ENCODE measurements at regions not wholly inside any gene's neighbourhood (a gene's known extent, or its start where the extent isn't known, plus 50 kb on each side); places are given as distances from the start of the nearest gene placed in this dataset.

- 62% methylated on average over 4 of the region's 4 CpGs for WGBS
- TF ChIP-seq, protein P1, sequence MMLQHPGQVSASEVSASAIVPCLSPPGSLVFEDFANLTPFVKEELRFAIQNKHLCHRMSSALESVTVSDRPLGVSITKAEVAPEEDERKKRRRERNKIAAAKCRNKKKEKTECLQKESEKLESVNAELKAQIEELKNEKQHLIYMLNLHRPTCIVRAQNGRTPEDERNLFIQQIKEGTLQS (IDR thresholded peaks at IDR 0.05): no peak
- TF ChIP-seq TAF1 (conservative IDR thresholded peaks at IDR 0.05) (no peak), RXRA (IDR thresholded peaks at IDR 0.05) (no peak), YY1 (IDR thresholded peaks at IDR 0.05) (no peak), JUND (IDR thresholded peaks at IDR 0.05) (no peak), RAD21 (IDR thresholded peaks at IDR 0.05) (no peak), HNF4A (conservative IDR thresholded peaks at IDR 0.05) (no peak), SP1 (IDR thresholded peaks at IDR 0.05) (no peak), GABPA (IDR thresholded peaks at IDR 0.05 in 1 of 2, conservative IDR thresholded peaks at IDR 0.05 in 1 of 2) (no peak), FOXA1 (IDR thresholded peaks at IDR 0.05) (no peak)
- H3K9me3 ChIP-seq (ENCODE audit: control insufficient read depth in 4 of 4, low read length in 3 of 4): no peaks in the 10 kb centered on the region
- H3K4me3 ChIP-seq (ENCODE audit: low read depth in 1 of 3, low read length in 3 of 3): no peak overlapping the region
- no peaks in the 10 kb centered on the region for H3K36me3 ChIP-seq (ENCODE audit: control insufficient read depth in 4 of 4, insufficient read depth in 3 of 4, low read depth in 1 of 4, low read length in 3 of 4)
- no peak for DNase-seq (ENCODE audit: low spot score)
- no peak overlapping the region for H3K27ac ChIP-seq (ENCODE audit: low read depth in 1 of 2, low read length in 2 of 2)
- no peak overlapping the region for H3K9ac ChIP-seq (ENCODE audit: low read depth in 1 of 2, low read length in 2 of 2)
- no peaks in the 10 kb centered on the region for H3K4me1 ChIP-seq (ENCODE audit: control insufficient read depth in 4 of 4, insufficient read depth in 4 of 4, low read length in 3 of 4)
- no peaks in the 10 kb centered on the region for H3K27me3 ChIP-seq (ENCODE audit: control insufficient read depth in 4 of 4, insufficient read depth in 4 of 4, low read length in 3 of 4)
These were observed 899.5 kb upstream of the GYPC start for GRCh38 chr2:125756431-125756830.

- H3K36me3 ChIP-seq (ENCODE audit: control insufficient read depth in 4 of 4, insufficient read depth in 3 of 4, low read depth in 1 of 4, low read length in 3 of 4): no peaks in the 10 kb centered on the region
- no peak overlapping the region for H3K27ac ChIP-seq (ENCODE audit: low read depth in 1 of 2, low read length in 2 of 2)
- WGBS: 93% methylated on average over 1 of the region's 1 CpG
- no peaks in the 10 kb centered on the region for H3K4me1 ChIP-seq (ENCODE audit: control insufficient read depth in 4 of 4, insufficient read depth in 4 of 4, low read length in 3 of 4)
- H3K27me3 ChIP-seq (ENCODE audit: control insufficient read depth in 4 of 4, insufficient read depth in 4 of 4, low read length in 3 of 4): no peaks in the 10 kb centered on the region
- DNase-seq (ENCODE audit: low spot score): no peak
- H3K9me3 ChIP-seq (ENCODE audit: control insufficient read depth in 4 of 4, low read length in 3 of 4): peaks cover 0 to 2% (median under 1%) of the 10 kb centered on the region in 4 donors
- H3K4me3 ChIP-seq (ENCODE audit: low read depth in 1 of 3, low read length in 3 of 3): no peak overlapping the region
- no peak overlapping the region for H3K9ac ChIP-seq (ENCODE audit: low read depth in 1 of 2, low read length in 2 of 2)
- TF ChIP-seq RXRA (IDR thresholded peaks at IDR 0.05): no peak
- TF ChIP-seq EGR1 (IDR thresholded peaks at IDR 0.05; ENCODE audit: low read depth in 2 of 2): no peak
- TF ChIP-seq NR2F2 (IDR thresholded peaks at IDR 0.05): no peak
- no peak for TF ChIP-seq SP1 (IDR thresholded peaks at IDR 0.05)
- TF ChIP-seq, protein P2, sequence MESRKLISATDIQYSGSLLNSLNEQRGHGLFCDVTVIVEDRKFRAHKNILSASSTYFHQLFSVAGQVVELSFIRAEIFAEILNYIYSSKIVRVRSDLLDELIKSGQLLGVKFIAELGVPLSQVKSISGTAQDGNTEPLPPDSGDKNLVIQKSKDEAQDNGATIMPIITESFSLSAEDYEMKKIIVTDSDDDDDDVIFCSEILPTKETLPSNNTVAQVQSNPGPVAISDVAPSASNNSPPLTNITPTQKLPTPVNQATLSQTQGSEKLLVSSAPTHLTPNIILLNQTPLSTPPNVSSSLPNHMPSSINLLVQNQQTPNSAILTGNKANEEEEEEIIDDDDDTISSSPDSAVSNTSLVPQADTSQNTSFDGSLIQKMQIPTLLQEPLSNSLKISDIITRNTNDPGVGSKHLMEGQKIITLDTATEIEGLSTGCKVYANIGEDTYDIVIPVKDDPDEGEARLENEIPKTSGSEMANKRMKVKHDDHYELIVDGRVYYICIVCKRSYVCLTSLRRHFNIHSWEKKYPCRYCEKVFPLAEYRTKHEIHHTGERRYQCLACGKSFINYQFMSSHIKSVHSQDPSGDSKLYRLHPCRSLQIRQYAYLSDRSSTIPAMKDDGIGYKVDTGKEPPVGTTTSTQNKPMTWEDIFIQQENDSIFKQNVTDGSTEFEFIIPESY (IDR thresholded peaks at IDR 0.05): no peak
- no peak for TF ChIP-seq FOXA1 (IDR thresholded peaks at IDR 0.05)
- TF ChIP-seq, protein P1 (IDR thresholded peaks at IDR 0.05): no peak
- no peak for TF ChIP-seq CTCF (IDR thresholded peaks at IDR 0.05; ENCODE audit: low read depth, low read length, missing input control)
- TF ChIP-seq HNF4G (IDR thresholded peaks at IDR 0.05): no peak
- TF ChIP-seq FOXA2 (IDR thresholded peaks at IDR 0.05): no peak
- TF ChIP-seq, protein P3, sequence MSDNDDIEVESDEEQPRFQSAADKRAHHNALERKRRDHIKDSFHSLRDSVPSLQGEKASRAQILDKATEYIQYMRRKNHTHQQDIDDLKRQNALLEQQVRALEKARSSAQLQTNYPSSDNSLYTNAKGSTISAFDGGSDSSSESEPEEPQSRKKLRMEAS (IDR thresholded peaks at IDR 0.05): no peak
These were observed 859.2 kb upstream of the GYPC start for GRCh38 chr2:125796784-125797183.
